Smooth muscle cell (in vitro differentiated cells): ENCODE measurements at regions not wholly inside any gene's neighbourhood (a gene's known extent, or its start where the extent isn't known, plus 50 kb on each side); places are given as distances from the start of the nearest gene placed in this dataset.

Source experiments
- DNase-seq: peaks from one replicate; lab custom pipeline; 2025; ENCODE audit not compliant: unreplicated experiment; lab: John Stamatoyannopoulos, UW
- H2AFZ ChIP-seq: fragments of 200-600 bp; sonication (generic); 2 replicates; pipeline ENCODE4 v1.6.0; 2016; ENCODE audit warnings: antibody characterized with exemption, low read depth, mild to moderate bottlenecking
- H3F3A ChIP-seq: fragments of 200-600 bp; sonication (generic); 2 replicates; pipeline ENCODE4 v1.6.0; 2017; ENCODE audit warnings: antibody characterized with exemption, low read depth
- H3K27ac ChIP-seq: fragments of 200-600 bp; sonication (generic); 2 replicates; pipeline ENCODE4 v1.5.1; 2016; ENCODE audit warnings: low read depth, mild to moderate bottlenecking
- H3K27me3 ChIP-seq: fragments of 200-600 bp; sonication (generic); 2 replicates; pipeline ENCODE4 v1.6.1; 2016; ENCODE audit warnings: low read depth, mild to moderate bottlenecking
- H3K36me3 ChIP-seq: fragments of 200-600 bp; sonication (generic); 2 replicates; pipeline ENCODE4 v1.5.1; 2016; ENCODE audit warnings: low read depth
- H3K4me1 ChIP-seq: fragments of 200-600 bp; sonication (generic); 2 replicates; pipeline ENCODE4 v1.5.1; 2016; ENCODE audit warnings: low read depth
- H3K4me2 ChIP-seq: fragments of 200-600 bp; sonication (generic); 2 replicates; pipeline ENCODE4 v1.6.0; 2016; ENCODE audit warnings: mild to moderate bottlenecking
- H3K4me3 ChIP-seq: fragments of 200-600 bp; sonication (generic); 2 replicates; pipeline ENCODE4 v1.5.1; 2016; ENCODE audit warnings: mild to moderate bottlenecking
- H3K79me2 ChIP-seq: fragments of 200-600 bp; sonication (generic); 2 replicates; pipeline ENCODE4 v1.6.0; 2016; ENCODE audit warnings: low read depth, mild to moderate bottlenecking
- H3K9ac ChIP-seq: fragments of 200-600 bp; sonication (generic); 2 replicates; pipeline ENCODE4 v1.6.0; 2016; ENCODE audit warnings: low read depth
- H3K9me3 ChIP-seq: fragments of 200-600 bp; sonication (generic); replicated peaks from 2 replicates; pipeline ENCODE4 v1.5.1; 2016; ENCODE audit warnings: low read depth
- H4K20me1 ChIP-seq: fragments of 200-600 bp; sonication (generic); 2 replicates; pipeline ENCODE4 v1.6.0; 2016; ENCODE audit warnings: low read depth
- CTCF ChIP-seq: fragments of 200-600 bp; sonication (generic); IDR thresholded peaks from 2 replicates; pipeline ENCODE4 v1.5.1; 2017; ENCODE audit warnings: borderline replicate concordance, mild to moderate bottlenecking, antibody characterized with exemption; ENCODE audit not compliant: insufficient read depth, poor library complexity, severe bottlenecking
- WGBS: methylation state at CpG from one replicate; pipeline ENCODE4 v1.1.7; 2016; ENCODE audit warnings: low lambda C conversion rate; 5-methylcytosine and 5-hydroxymethylcytosine counted together

GRCh38 chr15:59924812-59925522 is 79.1 kb upstream of the FOXB1 start:
- TF ChIP-seq CTCF: no peak
- peaks cover 3% of the 10 kb centered on the region for H3K4me1 ChIP-seq
- no peak for DNase-seq
- no peak overlapping the region for H3K27ac ChIP-seq
- no peak overlapping the region for H3K4me2 ChIP-seq
- 78% methylated on average over 8 of the region's 8 CpGs for WGBS
- H3K9me3 ChIP-seq: no peaks in the 10 kb centered on the region
- H3K4me3 ChIP-seq: no peak overlapping the region
- H3K36me3 ChIP-seq: no peaks in the 10 kb centered on the region
- no peak overlapping the region for H2AFZ ChIP-seq
- H3K79me2 ChIP-seq: no peaks in the 10 kb centered on the region
- no peaks in the 10 kb centered on the region for H3F3A ChIP-seq
- peaks cover 6% of the 10 kb centered on the region for H3K27me3 ChIP-seq
- no peak overlapping the region for H3K9ac ChIP-seq
- H4K20me1 ChIP-seq: no peaks in the 10 kb centered on the region

- Histone ChIP-seq H3K4me1 (peaks cover 4% of the 10 kb centered on the region), H3K4me2 (no peak overlapping the region), H3K4me3 (no peak overlapping the region), H3K9ac (no peak overlapping the region), H3K36me3 (no peaks in the 10 kb centered on the region), H3F3A (no peaks in the 10 kb centered on the region), H3K27ac (no peak overlapping the region), H3K79me2 (no peaks in the 10 kb centered on the region), H4K20me1 (no peaks in the 10 kb centered on the region), H3K9me3 (no peaks in the 10 kb centered on the region), H3K27me3 (no peaks in the 10 kb centered on the region), H2AFZ (no peak overlapping the region)
- WGBS: 64% methylated on average over 6 of the region's 6 CpGs
- no peak for DNase-seq
- TF ChIP-seq CTCF: no peak
These were observed 80.0 kb upstream of the FOXB1 start for GRCh38 chr15:59924096-59924495.

DNA sequence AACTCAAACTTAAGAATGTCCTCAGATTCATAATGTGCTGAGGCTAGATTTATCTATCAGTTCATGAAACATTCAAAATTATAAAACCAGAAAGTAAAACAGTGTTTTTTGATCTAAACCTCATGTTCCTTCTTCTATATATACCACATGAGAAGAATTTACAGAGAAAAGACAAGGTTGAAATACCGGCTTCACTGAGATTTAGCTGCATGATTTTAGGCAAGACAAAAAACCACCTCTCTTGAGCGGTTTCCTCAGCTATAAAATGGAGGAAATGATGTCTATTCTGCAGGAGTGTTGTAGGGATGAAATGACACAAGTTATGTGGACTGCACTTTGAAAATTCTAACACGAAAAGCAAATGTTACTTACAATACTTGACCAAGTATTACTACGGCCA is 80.6 kb upstream of the FOXB1 start:
- Histone ChIP-seq H3K27ac (no peak overlapping the region), H3K4me3 (no peak overlapping the region), H3K79me2 (no peaks in the 10 kb centered on the region), H4K20me1 (no peaks in the 10 kb centered on the region), H3K36me3 (no peaks in the 10 kb centered on the region), H3K4me1 (peaks cover 9% of the 10 kb centered on the region), H3K9ac (no peak overlapping the region), H3F3A (no peaks in the 10 kb centered on the region), H3K27me3 (no peaks in the 10 kb centered on the region), H3K9me3 (no peaks in the 10 kb centered on the region), H3K4me2 (no peak overlapping the region), H2AFZ (no peak overlapping the region)
- no peak for DNase-seq
- no peak for TF ChIP-seq CTCF
- 91% methylated on average over 4 of the region's 4 CpGs for WGBS
